HepG2 (cell line): ENCODE measurements at regions not wholly inside any gene's neighbourhood (a gene's known extent, or its start where the extent isn't known, plus 50 kb on each side); places are given as distances from the start of the nearest gene placed in this dataset.

ENCODE experiments used
- BRD4 ChIP-seq: sonication (generic); formaldehyde crosslinking; IDR thresholded peaks from 2 replicates; pipeline ENCODE4 v1.4.0; 2020; ENCODE audit warnings: missing genetic modification reagents
- MIER3 ChIP-seq: IDR thresholded peaks from 2 replicates; pipeline ENCODE4 v1.6.1; 2016; ENCODE audit warnings: missing compliant biosample characterization, borderline replicate concordance
- NFAT5 ChIP-seq: sonication (generic); formaldehyde crosslinking; IDR thresholded peaks from 2 replicates; pipeline ENCODE4 v1.4.0; 2020; ENCODE audit warnings: missing genetic modification reagents
- TBL1XR1 ChIP-seq: fragments of 150-350 bp; IDR thresholded peaks from 2 replicates; pipeline ENCODE4 v1.6.1; 2014; ENCODE audit warnings: borderline replicate concordance, low read length; ENCODE audit not compliant: partially characterized antibody
- ZBTB40 ChIP-seq, 2 experiments: fragments of 450-650 bp in 1 of 2; sonication (generic) in 1 of 2; formaldehyde crosslinking in 1 of 2; IDR thresholded peaks; 2 replicates each; pipeline versions ENCODE4 v1.6.1 to v1.8.0; 2016 to 2022; ENCODE audit warnings: antibody characterized with exemption in 1 of 2, mild to moderate bottlenecking in 1 of 2, missing genetic modification reagents in 1 of 2
- ZFP37 ChIP-seq: sonication (generic); formaldehyde crosslinking; IDR thresholded peaks from 2 replicates; pipeline ENCODE4 v1.4.0; 2020; ENCODE audit warnings: missing genetic modification reagents, borderline replicate concordance
- ZMYM4 ChIP-seq: sonication (generic); formaldehyde crosslinking; IDR thresholded peaks from 2 replicates; pipeline ENCODE4 v1.8.1; 2023; ENCODE audit warnings: mild to moderate bottlenecking, missing genetic modification reagents
- ZNF331 ChIP-seq: sonication (generic); formaldehyde crosslinking; IDR thresholded peaks from 2 replicates; pipeline ENCODE4 v1.4.0; 2020; ENCODE audit warnings: missing genetic modification reagents
- ZNF605 ChIP-seq: sonication (generic); formaldehyde crosslinking; IDR thresholded peaks from 2 replicates; pipeline ENCODE4 v1.8.0; 2022; ENCODE audit warnings: mild to moderate bottlenecking, missing genetic modification reagents
- TF ChIP-seq, protein P1 (sequence below): sonication (generic); formaldehyde crosslinking; IDR thresholded peaks from 2 replicates; pipeline ENCODE4 v1.4.0; 2020; ENCODE audit warnings: missing genetic modification reagents, borderline replicate concordance
- TF ChIP-seq, protein P2 (sequence below): sonication (generic); formaldehyde crosslinking; IDR thresholded peaks from 2 replicates; pipeline ENCODE4 v1.4.0; 2020; ENCODE audit warnings: missing genetic modification reagents

DNA sequence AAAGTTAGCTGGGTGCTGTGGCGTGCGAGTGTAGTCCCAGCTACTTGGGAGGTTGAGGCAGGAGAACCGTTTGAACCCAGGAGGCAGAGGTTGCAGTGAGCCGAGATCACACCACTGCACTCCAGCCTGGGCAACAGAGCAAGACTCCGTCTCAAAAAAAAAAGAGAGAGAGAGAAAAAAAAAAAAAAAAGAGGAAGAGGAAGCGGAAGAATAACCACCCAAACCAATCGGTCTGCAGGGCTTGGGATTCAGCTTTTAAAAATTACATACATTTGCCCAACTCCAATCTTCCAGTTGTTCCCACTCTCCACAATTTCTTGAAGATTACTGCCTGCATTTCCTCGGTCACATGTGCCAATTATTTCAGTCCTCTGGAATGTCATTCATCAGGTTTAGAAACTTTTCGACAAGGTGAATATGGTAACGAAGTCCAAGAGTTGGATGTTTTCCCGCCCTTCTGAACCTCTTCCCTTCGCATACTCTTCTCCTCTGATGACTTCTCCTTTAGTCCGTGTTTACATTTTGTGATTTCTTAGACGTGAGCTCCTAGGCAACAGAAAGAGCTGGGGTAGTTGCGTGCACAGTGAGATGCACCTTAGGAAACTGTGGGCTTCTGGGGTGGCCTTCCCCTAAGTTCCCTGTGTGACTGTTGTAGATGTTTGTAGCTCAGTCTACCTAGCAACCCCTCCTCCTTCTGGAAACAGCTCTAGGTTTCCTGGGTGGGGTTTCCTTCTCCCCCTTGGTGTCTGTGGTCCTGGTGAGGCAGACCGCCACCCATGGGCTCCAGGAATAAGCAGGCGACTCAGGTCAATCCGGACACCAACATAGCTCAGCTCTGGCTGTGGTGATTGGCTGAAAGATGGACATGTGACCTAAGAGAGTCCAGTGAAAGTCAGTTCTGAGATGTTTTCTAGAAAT is 63.0 kb upstream of the NCOA3 start (continued):
- TF ChIP-seq ZBTB40 (IDR thresholded peaks at IDR 0.05) (no peak), ZBTB40 (CRISPR knock-in tag; IDR thresholded peaks at IDR 0.05) (0 out of 2 replicates have a peak, but pooled peaks have one; percentile 20), ZFP37 (no peak), BRD4 (no peak), ZNF605 (CRISPR knock-in tag) (no peak), ZMYM4 (CRISPR knock-in tag) (no peak), ZNF331 (CRISPR knock-in tag) (no peak), TBL1XR1 (no peak), MIER3 (CRISPR knock-in tag) (no peak), NFAT5 (CRISPR knock-in tag) (no peak)
- TF ChIP-seq, protein P1, sequence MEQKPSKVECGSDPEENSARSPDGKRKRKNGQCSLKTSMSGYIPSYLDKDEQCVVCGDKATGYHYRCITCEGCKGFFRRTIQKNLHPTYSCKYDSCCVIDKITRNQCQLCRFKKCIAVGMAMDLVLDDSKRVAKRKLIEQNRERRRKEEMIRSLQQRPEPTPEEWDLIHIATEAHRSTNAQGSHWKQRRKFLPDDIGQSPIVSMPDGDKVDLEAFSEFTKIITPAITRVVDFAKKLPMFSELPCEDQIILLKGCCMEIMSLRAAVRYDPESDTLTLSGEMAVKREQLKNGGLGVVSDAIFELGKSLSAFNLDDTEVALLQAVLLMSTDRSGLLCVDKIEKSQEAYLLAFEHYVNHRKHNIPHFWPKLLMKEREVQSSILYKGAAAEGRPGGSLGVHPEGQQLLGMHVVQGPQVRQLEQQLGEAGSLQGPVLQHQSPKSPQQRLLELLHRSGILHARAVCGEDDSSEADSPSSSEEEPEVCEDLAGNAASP (CRISPR knock-in tag) = no peak
- TF ChIP-seq, protein P2, sequence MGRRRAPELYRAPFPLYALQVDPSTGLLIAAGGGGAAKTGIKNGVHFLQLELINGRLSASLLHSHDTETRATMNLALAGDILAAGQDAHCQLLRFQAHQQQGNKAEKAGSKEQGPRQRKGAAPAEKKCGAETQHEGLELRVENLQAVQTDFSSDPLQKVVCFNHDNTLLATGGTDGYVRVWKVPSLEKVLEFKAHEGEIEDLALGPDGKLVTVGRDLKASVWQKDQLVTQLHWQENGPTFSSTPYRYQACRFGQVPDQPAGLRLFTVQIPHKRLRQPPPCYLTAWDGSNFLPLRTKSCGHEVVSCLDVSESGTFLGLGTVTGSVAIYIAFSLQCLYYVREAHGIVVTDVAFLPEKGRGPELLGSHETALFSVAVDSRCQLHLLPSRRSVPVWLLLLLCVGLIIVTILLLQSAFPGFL = no peak
